ENCODE measurements at regions not wholly inside any gene's neighbourhood (a gene's known extent, or its start where the extent isn't known, plus 50 kb on each side); places are given as distances from the start of the nearest gene placed in this dataset.
A peak's percentile ranks its signal among the peaks of the same experiment; 100 is the strongest.

GRCh38 chr6:15761045-15761502 lies 98.2 kb upstream of the DTNBP1 start (continued):
- TF ChIP-seq CTCF (tag by site-specific recombination; IDR thresholded peaks at IDR 0.05) (no peak), ZNF560 (tag by site-specific recombination; IDR thresholded peaks at IDR 0.05; ENCODE audit: borderline replicate concordance) (no peak), ZNF785 (tag by site-specific recombination; IDR thresholded peaks at IDR 0.05) (no peak), ZNF76 (tag by site-specific recombination; IDR thresholded peaks at IDR 0.05; ENCODE audit: borderline replicate concordance, low read depth) (no peak), GLIS1 (tag by site-specific recombination; IDR thresholded peaks at IDR 0.05) (no peak), ZNF639 (tag by site-specific recombination; IDR thresholded peaks at IDR 0.05) (peak; percentile 80; the same call in 1 of the 2 replicates), ZBTB21 (tag by site-specific recombination; IDR thresholded peaks at IDR 0.05) (peak; percentile 80), ZNF529 (tag by site-specific recombination; IDR thresholded peaks at IDR 0.05; ENCODE audit: insufficient replicate concordance) (no peak), ZBTB7A (tag by site-specific recombination; IDR thresholded peaks at IDR 0.05; ENCODE audit: low read depth) (no peak), ZNF626 (tag by site-specific recombination; IDR thresholded peaks at IDR 0.05) (no peak), ZBTB10 (tag by site-specific recombination; IDR thresholded peaks at IDR 0.05) (no peak), HOXC10 (CRISPR knock-in tag; IDR thresholded peaks at IDR 0.05) (no peak), ZNF449 (tag by site-specific recombination; IDR thresholded peaks at IDR 0.05) (peak; percentile 75; the same call in 1 of the 2 replicates), ZNF350 (tag by site-specific recombination; IDR thresholded peaks at IDR 0.05) (no peak), ZNF223 (tag by site-specific recombination; IDR thresholded peaks at IDR 0.05) (no peak), ZNF184 (tag by site-specific recombination; IDR thresholded peaks at IDR 0.05) (no peak), PRDM10 (tag by site-specific recombination; IDR thresholded peaks at IDR 0.05) (peak; percentile 75), SETDB1 (IDR thresholded peaks at IDR 0.05; ENCODE audit: insufficient read length, low read length) (no peak), KLF10 (tag by site-specific recombination; IDR thresholded peaks at IDR 0.05) (0 out of 2 replicates have a peak, but pooled peaks have one; percentile 30), ZNF658 (tag by site-specific recombination; IDR thresholded peaks at IDR 0.05) (no peak), ZNF488 (tag by site-specific recombination; IDR thresholded peaks at IDR 0.05) (no peak), ZNF280D (tag by site-specific recombination; IDR thresholded peaks at IDR 0.05) (no peak), ZNF791 (tag by site-specific recombination; IDR thresholded peaks at IDR 0.05) (no peak), ZNF558 (tag by site-specific recombination; IDR thresholded peaks at IDR 0.05) (no peak), GLIS2 (tag by site-specific recombination; IDR thresholded peaks at IDR 0.05) (no peak), SCRT1 (tag by site-specific recombination; IDR thresholded peaks at IDR 0.05; ENCODE audit: borderline replicate concordance) (no peak)
